PC-3 (cell line): ENCODE measurements at regions not wholly inside any gene's neighbourhood (a gene's known extent, or its start where the extent isn't known, plus 50 kb on each side); places are given as distances from the start of the nearest gene placed in this dataset.

Experiments
- EZH2 ChIP-seq: fragments of 300-600 bp; sonication (generic); IDR thresholded peaks from one replicate; pipeline ENCODE4 v1.6.1; 2017; ENCODE audit warnings: antibody characterized with exemption, mild to moderate bottlenecking, low read length; ENCODE audit not compliant: unreplicated experiment
- EZH2phosphoT487 ChIP-seq: fragments of 300-600 bp; sonication (generic); IDR thresholded peaks from 2 replicates; pipeline ENCODE4 v1.6.1; 2018; ENCODE audit warnings: mild to moderate bottlenecking, antibody characterized with exemption, low read length, borderline replicate concordance
- TF ChIP-seq, protein P1 (sequence below): fragments of 300-600 bp; sonication (generic); conservative IDR thresholded peaks from 2 replicates; pipeline ENCODE4 v1.5.1; 2017; ENCODE audit warnings: antibody characterized with exemption, low read depth, mild to moderate bottlenecking, low read length

DNA sequence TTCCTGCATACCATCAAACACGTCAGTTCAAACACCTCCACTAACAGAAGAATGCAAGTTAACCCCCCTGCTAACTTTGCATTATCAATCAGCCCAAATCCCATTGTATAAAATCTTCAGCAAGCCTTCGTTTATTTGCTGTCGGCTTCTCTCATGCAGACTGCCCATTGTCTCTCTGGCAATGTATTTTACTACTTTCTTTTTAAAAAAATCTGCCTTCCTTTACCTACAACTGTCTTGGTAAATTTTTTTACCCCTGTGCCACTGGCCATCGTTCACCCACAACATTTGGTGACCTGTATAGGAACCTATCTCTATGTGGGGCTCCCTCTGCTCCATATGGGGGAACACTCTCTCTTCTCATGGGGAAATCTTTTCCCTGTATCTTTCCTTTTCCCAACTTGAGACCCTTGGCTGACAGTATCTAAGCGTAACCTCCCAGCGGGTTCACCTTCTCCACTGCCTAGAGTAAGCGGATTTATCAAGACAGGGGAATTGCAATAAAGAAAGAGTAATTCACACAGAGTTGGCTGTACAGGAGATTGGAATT is 244.6 kb downstream of the CPXCR1 start:
- TF ChIP-seq, protein P1, sequence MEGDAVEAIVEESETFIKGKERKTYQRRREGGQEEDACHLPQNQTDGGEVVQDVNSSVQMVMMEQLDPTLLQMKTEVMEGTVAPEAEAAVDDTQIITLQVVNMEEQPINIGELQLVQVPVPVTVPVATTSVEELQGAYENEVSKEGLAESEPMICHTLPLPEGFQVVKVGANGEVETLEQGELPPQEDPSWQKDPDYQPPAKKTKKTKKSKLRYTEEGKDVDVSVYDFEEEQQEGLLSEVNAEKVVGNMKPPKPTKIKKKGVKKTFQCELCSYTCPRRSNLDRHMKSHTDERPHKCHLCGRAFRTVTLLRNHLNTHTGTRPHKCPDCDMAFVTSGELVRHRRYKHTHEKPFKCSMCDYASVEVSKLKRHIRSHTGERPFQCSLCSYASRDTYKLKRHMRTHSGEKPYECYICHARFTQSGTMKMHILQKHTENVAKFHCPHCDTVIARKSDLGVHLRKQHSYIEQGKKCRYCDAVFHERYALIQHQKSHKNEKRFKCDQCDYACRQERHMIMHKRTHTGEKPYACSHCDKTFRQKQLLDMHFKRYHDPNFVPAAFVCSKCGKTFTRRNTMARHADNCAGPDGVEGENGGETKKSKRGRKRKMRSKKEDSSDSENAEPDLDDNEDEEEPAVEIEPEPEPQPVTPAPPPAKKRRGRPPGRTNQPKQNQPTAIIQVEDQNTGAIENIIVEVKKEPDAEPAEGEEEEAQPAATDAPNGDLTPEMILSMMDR: no peak
- TF ChIP-seq EZH2 (no peak), EZH2phosphoT487 (no peak)
